GM18508 (cell line): ENCODE measurements at regions not wholly inside any gene's neighbourhood (a gene's known extent, or its start where the extent isn't known, plus 50 kb on each side); places are given as distances from the start of the nearest gene placed in this dataset.
"Not testable (repeated sequence)": the region's sequence is repeated elsewhere in the genome, so short reads cannot be mapped to it uniquely, and the experiment has no call there.

Experiments
- ATAC-seq: cut with Tn5 transposase; IDR thresholded peaks from one replicate; pipeline ENCODE4 v1.9.1; 2021; ENCODE audit warnings: moderate number of reproducible peaks; ENCODE audit not compliant: insufficient read depth, unreplicated experiment

GRCh38 chr1:157274698-157275534 is 136.7 kb upstream of the ETV3 start:
- ATAC-seq = no peak

GRCh38 chr1:157272729-157273524 is 134.7 kb upstream of the ETV3 start:
- no peak for ATAC-seq

GRCh38 chr1:157272264-157272663 is 134.1 kb upstream of the ETV3 start:
- ATAC-seq = no peak

DNA sequence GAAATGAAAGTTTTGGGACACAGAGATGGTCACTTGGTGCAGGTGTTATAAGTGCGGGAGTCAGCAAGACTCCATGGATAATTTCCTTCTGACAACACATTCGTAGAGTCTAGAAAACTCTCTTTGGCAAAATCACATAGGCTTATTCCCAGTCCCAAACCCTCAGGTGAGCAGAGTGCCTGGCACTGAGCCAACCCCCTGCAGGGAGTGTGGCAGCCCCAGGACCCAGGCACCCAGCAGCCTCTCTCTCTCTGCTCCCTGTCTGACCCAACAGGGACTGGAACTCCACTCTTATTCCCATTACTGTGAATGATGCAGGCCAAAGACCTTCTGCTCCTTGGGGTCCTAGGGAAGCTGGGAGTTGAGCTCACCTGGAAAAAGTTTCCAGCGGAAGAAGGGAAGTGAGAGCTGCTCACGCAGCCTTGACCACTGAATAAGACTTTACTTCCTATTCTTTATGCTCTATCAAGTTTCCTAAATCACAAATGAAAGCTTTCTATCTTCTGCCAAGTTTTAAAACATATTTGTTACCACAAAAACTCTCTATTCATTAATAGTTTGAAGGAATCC is 132.6 kb upstream of the ETV3 start:
- no peak for ATAC-seq

DNA sequence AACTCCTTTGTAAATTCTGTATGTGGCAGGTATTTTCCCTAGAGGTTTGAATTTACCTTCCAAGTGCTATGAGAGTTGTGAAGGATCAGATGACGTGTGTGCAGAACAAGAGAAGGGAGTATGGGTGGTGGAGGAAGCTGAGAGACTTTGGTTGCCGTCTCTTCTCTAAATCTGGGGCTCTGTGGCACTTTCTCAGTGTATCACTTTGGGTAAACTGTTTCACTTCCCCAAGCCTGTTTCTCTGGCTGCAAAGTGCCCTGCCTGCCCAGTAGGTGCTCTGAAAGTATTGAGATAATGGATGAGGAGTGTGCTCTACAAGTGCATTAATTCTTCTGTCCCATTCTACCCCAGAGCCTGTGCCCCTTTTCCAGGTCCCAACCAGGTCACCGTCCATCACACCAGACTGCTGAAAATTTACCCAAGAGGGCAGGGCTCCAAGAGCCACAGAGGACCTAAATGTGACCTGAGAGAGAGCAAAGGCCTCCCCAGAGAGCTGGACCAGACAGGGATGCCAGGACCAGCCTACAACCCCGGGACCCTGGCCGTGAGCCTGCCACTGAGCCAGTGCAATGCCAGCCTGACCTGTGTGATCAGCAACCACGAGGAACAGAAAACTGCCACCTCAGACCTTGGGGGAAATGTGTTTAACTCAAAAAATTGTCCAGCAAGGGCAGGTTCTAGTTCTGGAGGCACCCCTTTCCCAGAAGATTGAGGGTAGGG is 131.6 kb upstream of the ETV3 start:
- ATAC-seq = peak; percentile 86

- no peak for ATAC-seq
These were observed 124.7 kb upstream of the ETV3 start for GRCh38 chr1:157262891-157263290.

DNA sequence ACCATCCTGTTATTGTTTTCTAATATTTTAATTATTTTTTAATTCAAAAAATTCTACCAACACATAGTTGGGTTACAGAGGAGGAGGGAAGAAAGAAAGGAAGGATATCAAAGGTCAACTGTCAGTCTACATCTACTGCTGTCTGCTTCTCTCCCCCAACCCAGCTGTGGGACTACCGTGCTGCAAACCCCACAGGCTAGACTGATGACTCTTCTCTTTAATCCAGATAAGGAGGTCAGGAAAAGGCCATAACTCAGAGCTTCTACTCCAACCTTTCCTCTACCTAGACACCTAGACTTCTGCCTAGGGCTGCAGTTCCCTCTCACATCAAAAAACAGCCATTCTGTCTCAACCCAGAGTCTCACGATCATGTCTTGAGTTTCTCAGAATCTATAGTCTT is 124.2 kb upstream of the ETV3 start:
- ATAC-seq = no peak

GRCh38 chr1:157255891-157256290 is 117.7 kb upstream of the ETV3 start:
- not testable (repeated sequence) for ATAC-seq

- not testable (repeated sequence) for ATAC-seq
These were observed 116.0 kb upstream of the ETV3 start for GRCh38 chr1:157254183-157254582.

DNA sequence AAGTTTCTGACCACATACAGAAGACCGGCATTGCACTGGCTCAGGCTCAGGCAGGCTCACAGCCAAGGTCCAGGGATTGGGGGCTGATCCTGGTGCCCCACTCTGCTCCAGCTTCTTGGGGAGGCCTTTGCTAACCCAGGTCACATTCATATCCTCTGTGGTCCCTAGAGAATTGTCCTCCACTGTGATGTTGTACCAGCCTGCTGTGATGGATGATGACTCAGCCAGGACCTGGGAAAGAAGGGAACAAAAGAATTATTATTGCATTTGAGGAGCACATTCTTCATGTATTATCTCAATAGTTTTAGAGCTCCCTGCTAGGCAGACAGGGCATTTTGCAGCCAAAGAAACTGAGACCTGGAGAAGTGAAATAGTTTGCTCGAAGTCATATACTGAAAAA is 114.3 kb upstream of the ETV3 start:
- no peak for ATAC-seq

GRCh38 chr1:157249739-157250138 is 111.5 kb upstream of the ETV3 start:
- ATAC-seq = no peak

DNA sequence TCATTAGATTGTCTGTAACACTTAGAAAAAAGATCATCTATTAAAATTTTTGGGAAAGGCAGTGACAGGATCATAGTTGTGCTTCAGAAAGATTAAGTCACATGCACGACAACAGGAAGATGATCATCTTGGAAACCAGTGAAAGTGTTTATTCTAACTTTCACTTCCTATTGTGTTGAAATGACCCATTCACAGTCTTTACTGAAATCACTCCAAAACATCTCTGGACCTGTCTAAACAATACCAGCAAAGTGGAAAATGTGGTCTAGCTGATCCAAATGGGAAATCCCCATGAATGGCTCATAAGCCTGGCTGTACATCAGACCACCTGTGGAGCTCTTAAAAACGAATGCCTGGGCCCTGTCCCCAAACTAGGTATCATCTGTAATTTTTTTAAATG is 111.1 kb upstream of the ETV3 start:
- ATAC-seq = no peak

DNA sequence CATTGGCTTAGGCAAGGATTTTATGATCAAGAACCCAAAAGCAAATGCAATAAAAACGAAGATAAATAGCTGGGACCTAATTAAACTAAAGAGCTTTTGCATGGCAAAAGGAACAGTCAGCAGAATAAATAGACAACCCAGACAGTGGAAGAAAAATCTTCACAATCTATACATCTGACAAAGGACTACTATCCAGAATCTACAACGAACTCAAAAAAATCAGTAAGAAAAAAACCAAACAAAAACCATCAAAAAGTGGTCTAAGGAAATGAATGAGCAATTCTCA is 109.5 kb upstream of the ETV3 start:
- not testable (repeated sequence) for ATAC-seq

GRCh38 chr1:157247005-157247763 is 109.0 kb upstream of the ETV3 start:
- no peak for ATAC-seq

DNA sequence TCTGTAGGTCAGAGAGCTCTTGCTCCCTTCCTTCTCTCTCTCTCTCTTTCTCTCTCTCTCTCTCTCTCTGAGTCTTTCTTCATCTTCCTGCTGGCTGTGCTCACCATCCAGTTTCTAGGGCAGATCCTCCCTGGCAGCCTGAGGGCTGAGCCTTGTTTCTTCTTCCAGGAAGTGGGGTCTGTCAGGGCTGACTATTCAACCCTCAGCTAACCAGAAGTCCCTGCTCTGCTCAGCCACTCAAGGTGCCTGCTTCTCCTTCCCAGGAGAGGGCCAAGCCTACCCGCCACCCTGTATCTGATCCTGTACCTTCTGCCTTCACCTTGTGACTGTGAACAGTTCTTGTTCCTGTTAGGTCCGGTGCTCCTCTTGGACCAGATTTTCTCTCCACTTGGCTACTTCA is 107.6 kb upstream of the ETV3 start:
- ATAC-seq = no peak

DNA sequence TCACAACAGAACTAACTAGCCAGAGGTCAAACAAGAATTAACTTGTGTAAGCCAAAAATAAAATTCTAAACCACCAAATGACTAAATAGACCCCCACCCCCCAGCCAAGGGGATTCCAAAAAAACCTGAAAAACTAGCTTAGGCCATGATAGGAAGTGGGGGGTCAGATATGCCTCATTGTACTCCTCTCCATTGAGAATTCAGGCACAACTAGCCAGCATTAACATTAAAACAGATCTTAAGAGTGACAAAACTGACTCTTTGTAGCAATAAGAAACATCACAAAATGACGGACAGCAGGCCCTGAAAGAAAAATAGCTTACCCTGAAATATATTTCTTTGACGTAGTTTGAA is 103.0 kb upstream of the ETV3 start:
- no peak for ATAC-seq

DNA sequence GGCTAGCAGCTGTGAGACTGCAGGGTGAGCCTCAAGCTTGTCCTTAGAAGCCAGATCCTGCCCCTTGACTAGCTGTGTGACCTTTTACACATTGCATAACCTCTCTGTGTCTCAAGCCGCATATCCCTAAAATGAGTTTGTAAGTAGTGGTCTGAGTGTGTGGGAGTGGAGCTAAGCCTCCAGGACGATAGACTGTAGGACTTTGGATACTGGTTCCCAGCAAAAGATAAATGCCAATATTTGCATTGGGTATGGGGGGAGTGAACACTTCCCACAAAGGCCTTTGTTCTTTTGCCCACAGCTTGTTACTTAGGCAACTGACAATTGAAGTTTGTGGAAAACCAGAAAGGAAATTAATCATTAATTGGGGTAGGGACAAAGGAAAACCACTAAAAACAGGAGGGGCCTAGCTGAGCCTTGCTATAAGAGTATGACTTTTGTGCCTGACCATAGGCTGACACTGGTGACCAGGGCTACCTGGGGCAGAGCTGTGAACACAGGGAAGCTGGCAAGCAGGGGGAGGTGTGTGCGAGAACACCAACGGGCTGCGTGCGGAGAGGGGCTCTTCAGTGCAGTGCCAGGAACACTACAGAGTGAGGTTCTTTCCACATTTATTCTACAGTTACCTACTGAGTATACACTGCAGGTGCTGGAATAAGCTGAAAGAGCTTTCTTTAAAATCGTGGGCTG is 102.4 kb upstream of the ETV3 start:
- ATAC-seq = no peak

GRCh38 chr1:157239936-157240335 is 101.7 kb upstream of the ETV3 start:
- no peak for ATAC-seq

- no peak for ATAC-seq
These were observed 100.4 kb upstream of the ETV3 start for GRCh38 chr1:157238585-157238984.

DNA sequence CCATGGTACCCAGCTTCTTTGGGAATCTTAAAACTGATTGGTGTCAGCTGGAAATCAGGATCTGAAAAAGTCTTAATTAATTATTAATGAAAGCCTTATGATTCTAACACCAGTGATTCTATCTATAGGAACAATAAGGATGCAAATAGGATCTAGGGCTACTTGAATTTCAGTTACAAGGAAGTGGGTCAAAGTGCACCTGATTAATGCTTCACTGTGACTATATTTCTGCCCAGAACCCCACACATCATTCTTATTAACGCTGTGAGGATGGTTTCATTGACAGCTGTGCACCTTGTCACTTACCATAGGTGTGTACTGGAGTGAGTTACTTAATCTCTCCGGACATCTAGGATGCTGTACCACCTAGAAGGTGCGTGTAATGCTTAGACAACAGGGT is 99.8 kb upstream of the ETV3 start:
- no peak for ATAC-seq
